Erythroblast (primary cell): ENCODE measurements at regions not wholly inside any gene's neighbourhood (a gene's known extent, or its start where the extent isn't known, plus 50 kb on each side); places are given as distances from the start of the nearest gene placed in this dataset.

Experiments used
- GATA1 ChIP-seq: IDR thresholded peaks from 2 replicates; pipeline ENCODE4 v1.6.1; 2011; ENCODE audit warnings: low read depth, mild to moderate bottlenecking, control low read depth, low read length, moderate library complexity
- POLR2A ChIP-seq: IDR thresholded peaks from 2 replicates; pipeline ENCODE4 v1.6.1; 2011; ENCODE audit warnings: mild to moderate bottlenecking, low read length

- TF ChIP-seq POLR2A = no peak
- TF ChIP-seq GATA1 = no peak
Measured at GRCh38 chr5:30039379-30039778, 1154.1 kb upstream of the CDH6 start.
